Myocyte (in vitro differentiated cells): ENCODE measurements at regions not wholly inside any gene's neighbourhood (a gene's known extent, or its start where the extent isn't known, plus 50 kb on each side); places are given as distances from the start of the nearest gene placed in this dataset.
"Not testable (repeated sequence)": the region's sequence is repeated elsewhere in the genome, so short reads cannot be mapped to it uniquely, and the experiment has no call there.

ENCODE experiments used
- DNase-seq: peaks from one replicate; pipeline ENCODE4 v3.0.0-alpha.2; 2012; ENCODE audit warnings: low read depth

- no peak for DNase-seq
Observed at GRCh38 chr13:39931505-39931904, 276.0 kb downstream of the COG6 start.

- DNase-seq: not testable (repeated sequence)
Observed at GRCh38 chr13:39932514-39932913, 277.1 kb downstream of the COG6 start.

GRCh38 chr13:39935155-39935554 lies 279.7 kb downstream of the COG6 start:
- DNase-seq: no peak

GRCh38 chr13:39938596-39938995 lies 283.1 kb downstream of the COG6 start:
- DNase-seq: no peak

GRCh38 chr13:39941236-39941635 lies 285.8 kb downstream of the COG6 start:
- DNase-seq: no peak

GRCh38 chr13:39941911-39942551 lies 286.6 kb downstream of the COG6 start:
- no peak for DNase-seq

- DNase-seq: peak; percentile 87
Observed at GRCh38 chr13:39942552-39943273, 287.3 kb downstream of the COG6 start.

GRCh38 chr13:39943711-39944110 lies 288.2 kb downstream of the COG6 start:
- no peak for DNase-seq

- peak; percentile 70 for DNase-seq
Observed at GRCh38 chr13:39945226-39945625, 289.8 kb downstream of the COG6 start.

- DNase-seq: no peak
Observed at GRCh38 chr13:39946769-39947168, 291.3 kb downstream of the COG6 start.

- DNase-seq: no peak
Observed at GRCh38 chr13:39951301-39951700, 295.8 kb downstream of the COG6 start.

- no peak for DNase-seq
Observed at GRCh38 chr13:39952249-39953233, 297.1 kb downstream of the COG6 start.

- DNase-seq: peak; percentile 72
Observed at GRCh38 chr13:39954476-39954875, 299.0 kb downstream of the COG6 start.

- DNase-seq: peak; percentile 84
Observed at GRCh38 chr13:39955560-39955959, 300.1 kb downstream of the COG6 start.

- no peak for DNase-seq
Observed at GRCh38 chr13:39956036-39956435, 300.6 kb downstream of the COG6 start.

- no peak for DNase-seq
Observed at GRCh38 chr13:39957868-39958677, 302.6 kb downstream of the COG6 start.

GRCh38 chr13:39959497-39960144 lies 304.2 kb downstream of the COG6 start:
- no peak for DNase-seq

GRCh38 chr13:39960191-39960590 lies 304.7 kb downstream of the COG6 start:
- DNase-seq: peak; percentile 79

- no peak for DNase-seq
Observed at GRCh38 chr13:39961036-39961435, 305.6 kb downstream of the COG6 start.

- peak; percentile 49 for DNase-seq
Observed at GRCh38 chr13:39963612-39964011, 308.1 kb downstream of the COG6 start.
